Astrocyte of the cerebellum (primary cell): ENCODE measurements at regions not wholly inside any gene's neighbourhood (a gene's known extent, or its start where the extent isn't known, plus 50 kb on each side); places are given as distances from the start of the nearest gene placed in this dataset.

ENCODE experiments used
- DNase-seq: peaks from one replicate; pipeline ENCODE4 v3.0.0-alpha.2; 2011; ENCODE audit warnings: low read depth
- H3K4me3 ChIP-seq: 2 replicates; pipeline ENCODE4 v1.5.1; 2011; ENCODE audit warnings: mild to moderate bottlenecking, low read depth, low read length, moderate library complexity
- CTCF ChIP-seq: IDR thresholded peaks from 2 replicates; pipeline ENCODE4 v1.5.1; 2012; ENCODE audit warnings: low read length, low read depth, moderate library complexity, mild to moderate bottlenecking; ENCODE audit errors: missing control alignments
- in situ Hi-C: cut with HindIII; loops from 2 replicates; pipeline ENCODE4 v1.10.0; 2017; ENCODE audit warnings: low sequenced_read_pairs

- no peak for TF ChIP-seq CTCF
- in situ Hi-C loops: no loop called here
- H3K4me3 ChIP-seq: no peak overlapping the region
- DNase-seq: no peak
These were observed 377.7 kb upstream of the MAP2 start for GRCh38 chr2:209046163-209046562.

GRCh38 chr2:209049608-209050007 is 374.2 kb upstream of the MAP2 start:
- H3K4me3 ChIP-seq: no peak overlapping the region
- in situ Hi-C loops: no loop called here
- TF ChIP-seq CTCF: no peak
- DNase-seq: no peak

- TF ChIP-seq CTCF: no peak
- H3K4me3 ChIP-seq: no peak overlapping the region
- no peak for DNase-seq
- in situ Hi-C loops: no loop called here
These were observed 361.6 kb upstream of the MAP2 start for GRCh38 chr2:209062210-209062609.

- in situ Hi-C loops: no loop called here
- TF ChIP-seq CTCF: no peak
- H3K4me3 ChIP-seq: no peak overlapping the region
- DNase-seq: no peak
These were observed 353.6 kb upstream of the MAP2 start for GRCh38 chr2:209070262-209070661.

- no peak for TF ChIP-seq CTCF
- no peak overlapping the region for H3K4me3 ChIP-seq
- DNase-seq: no peak
- in situ Hi-C loops: no loop called here
These were observed 350.7 kb upstream of the MAP2 start for GRCh38 chr2:209073151-209073550.

- in situ Hi-C loops: no loop called here
- no peak overlapping the region for H3K4me3 ChIP-seq
- no peak for DNase-seq
- no peak for TF ChIP-seq CTCF
These were observed 349.1 kb upstream of the MAP2 start for GRCh38 chr2:209074711-209075110.

- in situ Hi-C loops: no loop called here
- DNase-seq: no peak
- H3K4me3 ChIP-seq: no peak overlapping the region
- TF ChIP-seq CTCF: no peak
These were observed 347.7 kb upstream of the MAP2 start for GRCh38 chr2:209076151-209076550.
